GM19035 (cell line): ENCODE measurements at regions not wholly inside any gene's neighbourhood (a gene's known extent, or its start where the extent isn't known, plus 50 kb on each side); places are given as distances from the start of the nearest gene placed in this dataset.

Source experiments
- ATAC-seq: cut with Tn5 transposase; IDR thresholded peaks from one replicate; pipeline ENCODE4 v1.9.1; 2021; ENCODE audit not compliant: unreplicated experiment

DNA sequence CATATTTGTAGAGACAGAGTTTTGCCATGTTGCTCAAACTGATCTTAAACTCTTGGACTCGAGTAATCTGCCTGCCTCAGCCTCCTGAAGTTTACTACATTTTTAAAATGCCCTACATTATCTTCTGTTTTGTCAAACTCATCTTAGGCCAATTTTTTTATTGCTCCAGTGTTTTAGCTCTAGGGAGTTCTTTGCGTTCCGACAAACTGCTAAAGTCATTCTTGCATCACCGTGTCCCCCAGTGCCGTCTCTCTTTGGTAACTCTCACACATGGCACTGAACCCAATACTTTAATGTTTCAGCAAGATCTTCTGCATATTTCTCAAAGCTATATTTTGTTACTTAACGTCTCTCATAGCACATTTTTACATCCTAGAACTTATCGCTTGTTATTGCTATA is 440.9 kb upstream of the NRXN1 start:
- ATAC-seq = no peak

DNA sequence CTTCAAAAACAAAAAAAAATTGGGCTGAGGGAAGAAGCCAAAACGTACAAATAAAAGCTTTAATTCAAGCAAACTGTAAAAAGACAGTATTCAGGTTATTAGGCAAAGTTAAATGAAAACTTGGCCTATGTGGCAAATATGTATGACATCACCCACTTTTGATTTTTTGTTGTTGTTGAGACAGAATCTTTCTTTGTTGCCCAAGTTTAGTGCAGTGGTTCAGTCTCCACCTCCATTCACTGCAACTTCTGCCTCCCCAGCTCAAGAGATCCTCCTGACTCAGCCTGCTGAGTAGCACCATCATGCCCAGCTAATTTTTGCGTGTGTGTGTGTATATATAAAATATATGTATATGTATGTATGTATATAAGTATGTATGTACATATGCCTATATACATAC is 440.4 kb upstream of the NRXN1 start:
- ATAC-seq = no peak

GRCh38 chr2:51469102-51469501 is 437.2 kb upstream of the NRXN1 start:
- ATAC-seq = no peak

- no peak for ATAC-seq
Measured at GRCh38 chr2:51465326-51465725, 433.4 kb upstream of the NRXN1 start.

DNA sequence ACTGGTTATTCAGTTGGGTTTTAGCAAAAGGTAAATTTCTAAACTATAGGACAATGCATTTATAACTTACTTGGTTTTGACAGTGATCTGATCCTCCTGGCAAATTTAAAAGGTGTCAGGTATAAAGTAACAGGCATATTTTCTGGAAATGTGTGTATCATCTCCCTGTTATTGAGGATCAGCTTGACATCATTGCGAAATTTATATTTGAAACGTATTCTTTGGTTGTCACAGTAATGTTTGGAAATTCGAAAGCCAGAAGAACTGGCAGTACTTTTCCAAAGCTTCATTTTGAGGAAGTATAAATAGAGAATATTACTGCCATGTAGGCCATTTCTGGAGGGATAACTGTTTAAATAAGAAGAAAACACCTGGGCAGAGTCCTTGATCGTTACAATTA is 422.2 kb upstream of the NRXN1 start:
- no peak for ATAC-seq

DNA sequence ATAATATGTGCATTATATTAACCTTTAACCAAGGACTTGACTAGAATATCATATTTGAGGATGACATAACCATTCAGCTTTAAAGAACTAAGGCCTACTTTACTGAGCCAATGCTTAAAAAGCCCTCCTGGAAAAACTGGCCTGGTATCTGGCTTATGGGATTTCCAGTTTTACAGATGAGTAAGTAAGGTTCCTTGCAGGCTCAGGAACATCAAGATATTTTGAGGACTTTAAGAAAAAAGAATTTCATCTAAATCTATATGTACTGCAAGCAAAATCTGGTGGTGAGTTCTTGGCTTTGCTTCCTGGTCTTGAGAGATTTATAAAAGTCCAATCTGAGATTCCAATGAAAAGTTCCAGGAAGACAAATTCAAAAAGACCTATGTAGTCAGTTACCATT is 417.0 kb upstream of the NRXN1 start:
- ATAC-seq = no peak

- no peak for ATAC-seq
Measured at GRCh38 chr2:51441786-51442185, 409.9 kb upstream of the NRXN1 start.

DNA sequence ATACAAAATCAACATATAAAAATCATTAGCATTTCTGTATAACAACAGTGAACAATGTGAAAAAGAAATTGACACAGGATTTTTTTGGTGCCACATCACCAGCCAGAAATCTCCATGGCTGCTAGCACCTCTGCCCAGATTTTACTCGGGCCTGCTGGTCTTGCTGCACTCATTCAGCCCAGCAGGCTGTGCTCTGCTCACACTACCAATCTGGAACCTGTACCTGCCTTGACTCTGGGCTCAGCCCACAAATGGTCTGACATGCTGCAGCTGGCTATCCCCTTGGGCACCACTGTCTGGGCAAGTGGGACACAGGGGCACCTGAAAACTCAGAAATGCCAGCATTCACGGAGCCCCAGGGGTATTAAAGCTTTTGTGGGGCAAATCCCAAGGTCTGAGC is 392.5 kb upstream of the NRXN1 start:
- no peak for ATAC-seq

- ATAC-seq = no peak
Measured at GRCh38 chr2:51420511-51420910, 388.6 kb upstream of the NRXN1 start.

- ATAC-seq = no peak
Measured at GRCh38 chr2:51413726-51414125, 381.8 kb upstream of the NRXN1 start.

DNA sequence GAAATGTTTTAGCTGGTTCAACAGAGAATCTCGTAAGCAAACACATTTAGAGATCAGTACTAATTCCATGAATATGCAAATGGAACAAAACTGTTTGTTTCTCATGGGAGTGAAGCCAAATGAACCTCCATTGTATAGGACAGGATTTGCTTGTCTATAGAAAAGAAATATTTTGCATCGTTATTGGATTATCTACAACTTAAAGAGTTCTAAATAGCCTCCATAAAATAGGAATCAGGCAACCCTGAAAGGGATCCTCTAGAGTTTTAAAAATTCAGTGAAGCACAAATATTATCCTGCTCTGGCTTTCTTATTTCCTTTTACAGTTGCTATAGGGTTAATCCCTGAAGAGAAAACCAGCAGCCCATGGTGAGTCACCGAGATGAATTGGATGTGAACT is 378.4 kb upstream of the NRXN1 start:
- no peak for ATAC-seq

GRCh38 chr2:51409920-51410319 is 378.0 kb upstream of the NRXN1 start:
- no peak for ATAC-seq

DNA sequence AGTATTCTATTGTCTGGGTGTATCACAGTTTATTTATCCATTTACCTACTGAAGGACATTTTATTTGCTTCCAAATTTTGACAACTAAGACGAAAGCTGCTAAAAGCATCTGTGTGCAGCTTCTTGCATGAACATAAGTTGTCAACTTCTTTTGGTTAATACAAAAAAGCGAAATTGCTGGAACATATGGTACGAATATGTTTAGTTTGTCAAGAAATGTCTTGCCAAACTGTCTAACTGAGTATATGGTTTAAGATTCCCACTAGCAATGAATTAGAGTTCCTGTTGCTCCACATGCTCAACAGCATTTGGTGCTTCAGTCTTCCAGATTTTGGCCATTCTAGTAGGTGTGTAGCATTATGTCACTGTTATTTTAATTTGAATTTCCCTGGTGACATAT is 372.3 kb upstream of the NRXN1 start:
- ATAC-seq = no peak

DNA sequence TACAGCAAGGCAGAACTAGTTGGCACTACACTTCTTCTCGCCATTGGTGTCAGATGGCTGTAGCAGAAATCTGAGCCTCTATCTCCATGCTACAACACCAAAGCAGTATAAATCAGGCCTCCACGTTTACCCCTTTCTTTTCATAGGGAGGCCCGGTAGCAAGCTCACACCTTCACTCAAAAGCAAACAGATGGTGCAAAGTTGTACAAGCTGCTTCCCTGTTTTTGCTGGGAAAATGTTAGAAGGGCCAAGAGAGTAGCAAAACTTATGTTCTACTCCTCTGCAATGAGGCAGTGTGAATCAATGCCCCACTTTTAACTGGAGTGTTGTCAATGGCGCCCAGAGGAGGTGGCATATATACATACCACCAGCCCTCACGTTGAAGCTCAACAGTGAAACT is 369.6 kb upstream of the NRXN1 start:
- ATAC-seq = no peak

- ATAC-seq = no peak
Measured at GRCh38 chr2:51387235-51387634, 355.3 kb upstream of the NRXN1 start.

DNA sequence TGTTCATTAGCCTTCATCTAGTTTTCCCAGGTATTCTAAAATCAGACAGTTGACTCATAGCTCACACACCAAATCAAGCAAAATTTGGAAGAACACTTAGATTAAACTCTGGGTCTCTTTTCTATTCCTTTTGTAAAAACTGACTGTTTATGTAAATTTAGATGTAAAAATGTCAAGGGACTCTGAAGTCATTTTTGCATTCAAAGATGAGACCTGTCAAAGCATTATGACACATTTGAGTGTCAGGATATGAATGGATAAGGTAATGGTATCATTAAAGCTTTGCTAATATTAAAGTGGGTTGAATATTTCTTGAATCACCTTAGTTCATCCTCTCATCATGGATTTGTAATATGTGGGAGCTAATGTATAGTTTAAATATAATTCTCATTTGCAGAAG is 348.1 kb upstream of the NRXN1 start:
- ATAC-seq = no peak

DNA sequence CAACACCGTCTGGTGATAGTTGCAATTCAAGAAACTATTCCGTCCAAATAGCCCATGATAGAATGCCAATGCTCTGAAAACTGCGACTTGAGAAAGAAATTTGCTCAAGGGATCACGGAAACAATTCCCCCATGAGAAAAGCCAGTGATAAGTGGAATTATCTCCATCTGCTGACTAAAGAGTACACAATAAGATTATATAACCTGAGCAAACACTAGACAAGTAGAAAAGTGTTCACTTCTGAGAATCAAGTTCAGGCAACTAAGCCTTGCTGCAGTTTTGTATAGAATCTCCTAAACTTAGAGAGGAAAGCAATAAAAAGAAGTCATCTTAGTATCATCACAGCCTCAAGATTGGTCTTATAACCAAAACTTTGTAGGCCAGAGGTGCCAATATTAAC is 336.3 kb upstream of the NRXN1 start:
- ATAC-seq = no peak

GRCh38 chr2:51350100-51350499 is 318.2 kb upstream of the NRXN1 start:
- ATAC-seq = no peak

DNA sequence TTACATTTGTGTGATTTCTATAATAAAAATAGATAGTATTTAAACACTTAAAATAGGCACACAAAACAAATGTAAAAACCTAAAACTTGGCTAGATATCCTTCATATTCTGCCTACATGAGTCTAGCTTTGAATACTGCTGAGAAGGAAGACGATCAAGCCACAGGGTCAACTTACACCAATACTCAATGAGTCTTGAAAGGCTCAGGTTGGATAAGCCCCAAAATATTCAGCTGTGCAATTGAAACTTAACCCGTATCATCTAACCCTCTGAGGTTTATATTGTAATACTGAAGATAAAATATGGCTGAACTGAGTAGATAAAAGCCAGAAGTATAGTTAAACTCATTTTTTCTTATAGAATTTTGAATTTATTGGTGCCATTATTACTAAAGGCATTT is 313.0 kb upstream of the NRXN1 start:
- ATAC-seq = no peak

GRCh38 chr2:51335087-51336058 is 303.4 kb upstream of the NRXN1 start:
- ATAC-seq = no peak

GRCh38 chr2:51329512-51329911 is 297.6 kb upstream of the NRXN1 start:
- no peak for ATAC-seq

- no peak for ATAC-seq
Measured at GRCh38 chr2:51324051-51324450, 292.1 kb upstream of the NRXN1 start.

GRCh38 chr2:51322613-51323012 is 290.7 kb upstream of the NRXN1 start:
- ATAC-seq = no peak
